Ovary (tissue), 3 donors: ENCODE measurements at regions not wholly inside any gene's neighbourhood (a gene's known extent, or its start where the extent isn't known, plus 50 kb on each side); places are given as distances from the start of the nearest gene placed in this dataset.

Experiments used
- EP300 ChIP-seq: sonication (generic); formaldehyde crosslinking; IDR thresholded peaks from one replicate; pipeline ENCODE4 v1.6.1; 2017; ENCODE audit warnings: antibody characterized with exemption
- TF ChIP-seq, protein P1 (sequence below), 3 donors: fragments of 450-650 bp in 2 of 3; fragments of 200-600 bp in 1 of 3; IDR thresholded peaks; one replicate each; pipeline versions ENCODE4 v1.5.1 to v1.8.0; 2016 to 2022; ENCODE audit warnings: antibody characterized with exemption in 3 of 3, mild to moderate bottlenecking in 1 of 3
- donor health status: DM: no; HTN: no; CAD: no.

DNA sequence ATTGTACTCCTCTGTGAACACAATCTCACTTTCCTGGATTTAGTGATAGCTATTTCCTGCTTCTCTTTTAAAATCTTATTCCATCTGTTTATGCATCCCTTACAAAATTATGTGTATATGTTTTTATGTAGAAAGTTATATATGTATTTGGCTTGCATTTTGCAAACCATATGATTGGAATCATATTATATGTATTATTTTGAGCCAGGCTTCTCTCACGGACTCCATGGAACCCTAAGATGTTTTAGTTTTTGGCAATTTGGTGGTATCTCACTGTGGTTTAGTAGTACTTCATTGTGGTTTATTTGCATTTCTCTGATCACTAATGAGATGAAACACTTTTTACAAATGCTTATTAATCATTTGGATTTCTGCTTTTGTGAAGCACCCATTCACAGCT, 507.3 kb upstream of the KIRREL3 start:
- TF ChIP-seq, protein P1, sequence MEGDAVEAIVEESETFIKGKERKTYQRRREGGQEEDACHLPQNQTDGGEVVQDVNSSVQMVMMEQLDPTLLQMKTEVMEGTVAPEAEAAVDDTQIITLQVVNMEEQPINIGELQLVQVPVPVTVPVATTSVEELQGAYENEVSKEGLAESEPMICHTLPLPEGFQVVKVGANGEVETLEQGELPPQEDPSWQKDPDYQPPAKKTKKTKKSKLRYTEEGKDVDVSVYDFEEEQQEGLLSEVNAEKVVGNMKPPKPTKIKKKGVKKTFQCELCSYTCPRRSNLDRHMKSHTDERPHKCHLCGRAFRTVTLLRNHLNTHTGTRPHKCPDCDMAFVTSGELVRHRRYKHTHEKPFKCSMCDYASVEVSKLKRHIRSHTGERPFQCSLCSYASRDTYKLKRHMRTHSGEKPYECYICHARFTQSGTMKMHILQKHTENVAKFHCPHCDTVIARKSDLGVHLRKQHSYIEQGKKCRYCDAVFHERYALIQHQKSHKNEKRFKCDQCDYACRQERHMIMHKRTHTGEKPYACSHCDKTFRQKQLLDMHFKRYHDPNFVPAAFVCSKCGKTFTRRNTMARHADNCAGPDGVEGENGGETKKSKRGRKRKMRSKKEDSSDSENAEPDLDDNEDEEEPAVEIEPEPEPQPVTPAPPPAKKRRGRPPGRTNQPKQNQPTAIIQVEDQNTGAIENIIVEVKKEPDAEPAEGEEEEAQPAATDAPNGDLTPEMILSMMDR (IDR thresholded peaks at IDR 0.05): no peak
- TF ChIP-seq EP300: no peak
